DOHH2 (cell line): ENCODE measurements at regions not wholly inside any gene's neighbourhood (a gene's known extent, or its start where the extent isn't known, plus 50 kb on each side); places are given as distances from the start of the nearest gene placed in this dataset.

Experiments used
- EZH2phosphoT487 ChIP-seq: fragments of 200-600 bp; sonication (generic); IDR thresholded peaks from 2 replicates; pipeline ENCODE4 v1.6.1; 2017; ENCODE audit warnings: borderline replicate concordance, mild to moderate bottlenecking, antibody characterized with exemption, low read length, moderate library complexity, mixed read lengths
- TF ChIP-seq, protein P1 (sequence below): fragments of 200-600 bp; sonication (generic); IDR thresholded peaks from one replicate; pipeline ENCODE4 v1.5.1; 2014; ENCODE audit warnings: antibody characterized with exemption, mild to moderate bottlenecking, low read depth, low read length; ENCODE audit not compliant: poor library complexity, severe bottlenecking

GRCh38 chr2:20132990-20133535, 81.6 kb upstream of the LAPTM4A start:
- TF ChIP-seq, protein P1, sequence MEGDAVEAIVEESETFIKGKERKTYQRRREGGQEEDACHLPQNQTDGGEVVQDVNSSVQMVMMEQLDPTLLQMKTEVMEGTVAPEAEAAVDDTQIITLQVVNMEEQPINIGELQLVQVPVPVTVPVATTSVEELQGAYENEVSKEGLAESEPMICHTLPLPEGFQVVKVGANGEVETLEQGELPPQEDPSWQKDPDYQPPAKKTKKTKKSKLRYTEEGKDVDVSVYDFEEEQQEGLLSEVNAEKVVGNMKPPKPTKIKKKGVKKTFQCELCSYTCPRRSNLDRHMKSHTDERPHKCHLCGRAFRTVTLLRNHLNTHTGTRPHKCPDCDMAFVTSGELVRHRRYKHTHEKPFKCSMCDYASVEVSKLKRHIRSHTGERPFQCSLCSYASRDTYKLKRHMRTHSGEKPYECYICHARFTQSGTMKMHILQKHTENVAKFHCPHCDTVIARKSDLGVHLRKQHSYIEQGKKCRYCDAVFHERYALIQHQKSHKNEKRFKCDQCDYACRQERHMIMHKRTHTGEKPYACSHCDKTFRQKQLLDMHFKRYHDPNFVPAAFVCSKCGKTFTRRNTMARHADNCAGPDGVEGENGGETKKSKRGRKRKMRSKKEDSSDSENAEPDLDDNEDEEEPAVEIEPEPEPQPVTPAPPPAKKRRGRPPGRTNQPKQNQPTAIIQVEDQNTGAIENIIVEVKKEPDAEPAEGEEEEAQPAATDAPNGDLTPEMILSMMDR, result no peak
- no peak for TF ChIP-seq EZH2phosphoT487
